GM12875 (cell line): ENCODE measurements at regions not wholly inside any gene's neighbourhood (a gene's known extent, or its start where the extent isn't known, plus 50 kb on each side); places are given as distances from the start of the nearest gene placed in this dataset.

Source experiments
- H3K4me3 ChIP-seq: one replicate; pipeline ENCODE4 v1.5.1; 2011; ENCODE audit warnings: low read depth, low read length, control low read depth
- TF ChIP-seq, protein P1 (sequence below): IDR thresholded peaks from 2 replicates; pipeline ENCODE4 v1.5.1; 2011; ENCODE audit warnings: low read depth, mild to moderate bottlenecking, control low read depth, inconsistent platforms, low read length, moderate library complexity, borderline replicate concordance; ENCODE audit not compliant: insufficient read depth

DNA sequence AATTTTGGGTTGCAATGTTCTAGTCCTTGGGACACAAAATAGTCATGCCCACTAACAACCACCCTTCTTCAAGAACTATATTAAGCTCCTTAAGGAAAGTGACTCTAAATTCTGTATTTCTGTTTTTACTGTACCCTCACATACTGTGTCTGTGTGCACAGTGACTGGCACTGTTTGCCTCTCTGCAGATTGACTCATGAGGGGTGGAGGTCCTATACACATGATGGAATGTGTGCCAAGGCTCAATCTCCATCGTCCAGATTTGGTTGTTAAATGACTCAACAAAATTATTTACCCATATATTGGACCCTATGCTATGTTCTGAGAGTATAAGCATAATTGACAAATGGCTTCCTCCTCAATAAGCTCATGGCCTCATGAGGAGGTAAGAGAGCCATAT, 126.6 kb upstream of the CWC22 start:
- H3K4me3 ChIP-seq, result no peak overlapping the region

DNA sequence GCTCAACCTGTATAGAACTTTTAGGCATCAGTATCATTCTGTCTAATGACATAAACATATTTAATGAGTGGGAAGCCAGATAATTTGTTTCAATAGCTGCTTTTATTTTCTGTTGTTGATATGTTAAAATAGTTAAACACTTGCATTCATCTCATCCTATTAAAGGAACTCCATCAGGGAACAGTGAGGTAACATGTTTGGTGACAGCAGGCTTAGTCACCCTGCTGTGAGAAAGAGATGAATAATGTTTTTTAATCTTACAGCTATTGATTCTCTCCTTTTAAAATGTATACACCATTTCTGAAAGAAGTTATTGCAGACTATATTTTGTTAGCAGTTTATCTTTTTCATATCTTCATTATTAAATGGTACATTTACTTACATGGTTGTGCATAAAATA, 123.3 kb upstream of the CWC22 start:
- TF ChIP-seq, protein P1, sequence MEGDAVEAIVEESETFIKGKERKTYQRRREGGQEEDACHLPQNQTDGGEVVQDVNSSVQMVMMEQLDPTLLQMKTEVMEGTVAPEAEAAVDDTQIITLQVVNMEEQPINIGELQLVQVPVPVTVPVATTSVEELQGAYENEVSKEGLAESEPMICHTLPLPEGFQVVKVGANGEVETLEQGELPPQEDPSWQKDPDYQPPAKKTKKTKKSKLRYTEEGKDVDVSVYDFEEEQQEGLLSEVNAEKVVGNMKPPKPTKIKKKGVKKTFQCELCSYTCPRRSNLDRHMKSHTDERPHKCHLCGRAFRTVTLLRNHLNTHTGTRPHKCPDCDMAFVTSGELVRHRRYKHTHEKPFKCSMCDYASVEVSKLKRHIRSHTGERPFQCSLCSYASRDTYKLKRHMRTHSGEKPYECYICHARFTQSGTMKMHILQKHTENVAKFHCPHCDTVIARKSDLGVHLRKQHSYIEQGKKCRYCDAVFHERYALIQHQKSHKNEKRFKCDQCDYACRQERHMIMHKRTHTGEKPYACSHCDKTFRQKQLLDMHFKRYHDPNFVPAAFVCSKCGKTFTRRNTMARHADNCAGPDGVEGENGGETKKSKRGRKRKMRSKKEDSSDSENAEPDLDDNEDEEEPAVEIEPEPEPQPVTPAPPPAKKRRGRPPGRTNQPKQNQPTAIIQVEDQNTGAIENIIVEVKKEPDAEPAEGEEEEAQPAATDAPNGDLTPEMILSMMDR, result no peak
- no peak overlapping the region for H3K4me3 ChIP-seq

More for the DNA sequence above, 126.6 kb upstream of the CWC22 start:
- TF ChIP-seq, protein P1, result no peak

DNA sequence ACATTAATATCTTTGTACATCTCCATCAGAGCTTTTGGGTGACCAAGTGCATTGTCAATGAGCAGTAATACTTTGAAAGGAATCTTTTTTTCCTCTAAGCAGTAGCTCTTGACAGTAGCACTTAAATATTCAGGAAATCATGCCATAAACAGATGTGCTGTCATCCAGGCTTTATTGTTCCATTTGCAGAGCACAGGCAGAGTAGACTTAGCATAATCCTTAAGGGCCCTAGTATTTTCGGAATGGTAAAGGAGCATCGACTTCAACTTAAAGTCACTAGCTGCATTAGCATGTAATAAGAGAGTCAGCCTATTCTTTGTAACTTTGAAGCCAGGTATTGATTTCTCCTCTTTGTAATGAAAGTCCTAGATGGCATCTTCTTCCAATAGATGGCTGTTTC, 121.8 kb upstream of the CWC22 start:
- H3K4me3 ChIP-seq, result no peak overlapping the region
- TF ChIP-seq, protein P1, result no peak

DNA sequence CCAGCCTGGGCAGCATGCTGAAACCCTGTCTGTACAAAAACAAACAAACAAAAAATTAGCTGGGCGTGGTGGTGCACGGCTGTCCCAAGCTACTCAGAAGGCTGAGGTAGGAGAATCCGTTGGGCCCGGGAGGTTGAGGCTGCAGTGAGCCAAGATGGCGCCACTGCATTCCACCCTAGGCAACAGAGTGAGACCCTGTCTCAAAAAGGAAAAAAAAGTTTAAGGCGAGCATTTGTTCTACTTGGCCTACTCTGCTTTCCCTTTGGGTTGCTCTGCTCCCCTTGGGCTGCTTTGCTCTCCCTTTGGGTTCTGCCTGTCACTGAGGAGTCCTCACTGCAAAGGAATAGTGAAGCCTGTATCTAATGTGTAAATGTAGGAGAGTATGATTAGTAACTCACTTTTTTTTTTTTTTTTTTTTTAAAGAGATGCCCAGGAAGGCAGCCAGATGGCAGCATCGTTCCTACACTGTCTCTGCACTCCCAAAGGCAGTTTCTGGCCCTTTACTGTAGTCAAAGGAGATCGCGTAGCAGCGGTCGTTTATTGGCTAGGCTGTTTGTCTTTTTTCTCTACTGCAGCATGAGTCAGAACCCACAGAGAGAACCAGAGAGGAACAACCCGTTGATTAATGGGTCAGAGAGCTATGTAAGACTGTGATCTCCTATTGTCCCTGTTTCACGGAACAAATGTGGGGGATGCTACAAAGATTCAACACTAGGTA, 118.3 kb upstream of the CWC22 start:
- no peak overlapping the region for H3K4me3 ChIP-seq
- TF ChIP-seq, protein P1, result peak; percentile 49; the same call in 1 of the 2 replicates

DNA sequence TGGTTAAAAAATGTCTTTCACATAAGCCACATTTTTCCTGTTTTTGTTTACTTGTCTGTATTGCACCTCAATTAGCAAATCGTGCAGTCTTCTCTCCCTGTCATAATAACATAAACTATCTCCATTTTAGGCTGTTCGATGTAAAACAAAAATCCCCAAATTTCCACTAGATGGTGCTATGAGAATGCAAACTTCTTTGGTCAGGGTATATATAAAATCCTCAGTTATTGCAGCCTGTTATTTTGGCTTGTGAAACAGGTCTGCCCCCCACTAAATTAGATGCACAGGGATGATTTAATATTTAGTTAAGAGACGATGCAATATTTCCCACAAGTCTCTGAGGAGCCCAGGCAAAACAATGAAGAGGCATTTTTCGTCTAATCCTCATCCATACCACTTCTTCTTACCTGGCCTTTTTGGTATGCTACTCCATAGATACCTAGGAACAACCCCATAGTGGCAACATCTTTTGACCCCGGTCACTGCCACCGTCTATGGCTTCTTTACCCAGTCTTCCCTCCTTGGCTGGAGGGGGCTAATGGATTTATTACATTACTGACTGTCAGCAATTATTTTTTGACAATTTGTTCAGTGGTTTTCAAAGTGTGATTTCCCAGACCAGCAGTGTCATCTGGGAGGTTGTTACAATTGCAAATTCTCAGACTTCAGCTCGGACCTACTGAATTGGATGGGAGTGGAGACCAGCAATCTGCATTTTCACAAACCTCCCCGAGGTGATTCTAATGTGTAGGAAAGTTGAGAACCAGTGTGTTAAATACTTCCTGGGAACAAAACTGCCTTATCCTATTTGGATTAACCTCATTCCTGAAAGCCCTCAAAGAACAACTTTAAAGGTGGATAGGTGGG, 117.4 kb upstream of the CWC22 start:
- TF ChIP-seq, protein P1, result peak; percentile 11; the same call in 1 of the 2 replicates
- H3K4me3 ChIP-seq, result no peak overlapping the region

DNA sequence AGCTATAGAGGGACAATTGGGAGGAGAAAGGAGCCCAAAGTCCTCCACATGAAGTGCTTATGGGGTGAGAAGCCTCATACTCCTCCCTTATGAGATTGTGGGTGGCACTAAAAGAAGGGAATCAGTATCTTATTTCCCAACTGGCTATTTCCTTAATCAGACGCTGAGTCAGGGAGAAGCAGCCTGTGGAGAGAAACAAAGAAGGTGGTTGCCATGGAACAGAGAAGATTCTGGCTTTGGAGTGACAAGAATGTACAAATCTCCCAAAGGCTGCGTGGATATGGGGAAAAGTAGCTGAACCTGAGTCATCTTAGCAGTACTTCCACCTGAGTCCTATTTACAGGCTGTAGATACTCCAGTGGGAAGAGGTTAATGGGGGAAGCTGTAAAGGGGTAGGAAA, 115.8 kb upstream of the CWC22 start:
- no peak overlapping the region for H3K4me3 ChIP-seq
- TF ChIP-seq, protein P1, result no peak
